GM19239 (cell line): ENCODE measurements at regions not wholly inside any gene's neighbourhood (a gene's known extent, or its start where the extent isn't known, plus 50 kb on each side); places are given as distances from the start of the nearest gene placed in this dataset.

Experiments used
- DNase-seq: peaks from one replicate; pipeline ENCODE4 v3.0.0; 2011; ENCODE audit warnings: low spot score; ENCODE audit not compliant: insufficient read length
- FAIRE-seq: peaks from 2 replicates; lab custom pipeline; 2011; peaks lifted over from hg19 to GRCh38; lab: Jason Lieb, UNC

DNA sequence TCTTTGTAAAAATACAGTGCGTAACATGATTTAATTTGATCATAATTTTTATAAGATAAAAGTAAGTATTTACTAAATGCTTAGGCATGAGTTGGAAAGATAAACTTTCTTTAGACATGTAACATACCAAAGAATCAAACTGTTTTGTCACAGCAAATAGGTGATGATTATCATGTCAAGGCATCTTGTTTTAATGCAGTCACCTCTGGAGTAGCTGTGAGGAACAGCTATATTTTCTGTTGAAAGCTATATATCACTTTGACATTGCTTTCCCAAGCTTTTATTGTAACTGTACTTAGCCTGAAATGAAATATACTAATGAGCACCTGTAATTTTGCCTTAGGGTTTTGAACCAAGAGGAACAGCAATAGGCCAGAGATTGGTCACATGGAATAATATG is 151.9 kb downstream of the TLR5 start:
- DNase-seq (no peak), FAIRE-seq (no peak)

DNA sequence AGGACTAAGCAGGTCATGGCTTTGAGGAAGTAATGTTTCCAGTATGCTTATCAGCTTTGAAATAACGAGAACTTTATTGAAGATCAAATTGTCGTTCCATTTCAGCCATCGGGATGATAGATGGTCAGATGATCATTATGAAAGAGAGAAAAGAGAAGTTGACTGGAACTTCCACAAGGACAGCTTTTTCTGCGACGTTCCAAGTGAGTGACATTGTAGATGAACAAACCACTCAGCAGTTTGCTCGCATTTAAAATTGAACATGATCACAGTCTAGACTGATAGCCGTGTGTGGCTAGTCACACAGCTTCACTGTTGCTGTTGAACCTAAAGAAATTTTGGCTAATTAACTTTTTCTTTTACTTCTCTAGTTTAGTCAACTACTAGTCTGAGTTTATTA is 151.1 kb downstream of the TLR5 start:
- FAIRE-seq (no peak), DNase-seq (no peak)

DNA sequence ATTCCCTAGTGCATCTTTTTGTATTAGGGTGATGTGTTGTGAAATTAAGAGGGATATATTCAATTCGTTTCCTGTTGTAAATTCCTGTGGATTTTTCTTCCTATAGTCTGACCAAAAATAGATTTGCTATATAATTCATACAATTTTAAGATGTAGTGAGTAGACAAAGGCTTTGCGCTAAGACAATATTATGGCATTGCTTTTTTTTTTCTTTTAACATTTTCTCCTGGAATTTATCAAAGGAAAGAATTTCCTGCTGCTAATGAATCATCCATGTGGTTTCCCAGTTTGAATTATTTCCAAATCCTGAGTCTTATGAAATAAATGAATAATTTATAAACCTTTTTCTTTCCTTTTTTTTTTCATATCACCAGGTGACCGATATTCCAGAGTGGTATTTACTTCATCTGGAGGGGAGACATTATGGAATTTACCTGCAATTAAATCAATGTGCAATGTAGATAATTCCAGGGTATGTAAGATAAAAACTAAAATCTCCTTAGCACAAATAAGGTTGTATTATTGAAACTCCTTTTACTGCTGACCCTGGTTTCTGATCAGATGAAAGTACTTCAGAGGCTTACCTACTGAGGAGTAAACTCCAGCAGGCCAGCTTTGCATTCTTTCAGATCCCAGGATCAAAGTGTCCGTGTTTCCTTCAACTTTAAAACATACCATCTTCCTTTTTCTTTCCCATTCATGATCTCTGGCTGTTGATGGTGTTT is 148.4 kb downstream of the TLR5 start:
- no peak for FAIRE-seq
- DNase-seq = no peak

DNA sequence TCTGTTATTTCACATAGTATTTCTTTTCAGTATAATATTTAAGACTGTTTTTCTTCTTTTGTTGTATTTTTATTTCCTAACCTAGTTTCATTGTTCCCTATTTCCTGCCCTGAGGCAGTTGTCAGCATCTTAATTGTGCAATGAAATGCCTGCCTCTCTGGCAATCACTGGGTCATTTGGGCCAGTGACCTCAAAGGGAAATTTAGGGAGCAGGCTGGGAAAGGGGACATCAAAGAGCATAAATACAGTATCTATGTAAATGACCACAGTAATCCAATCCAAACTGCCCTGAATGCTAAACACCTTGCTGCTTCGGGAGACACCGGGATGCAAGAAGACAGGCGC is 147.8 kb downstream of the TLR5 start:
- no peak for DNase-seq
- FAIRE-seq = no peak

DNA sequence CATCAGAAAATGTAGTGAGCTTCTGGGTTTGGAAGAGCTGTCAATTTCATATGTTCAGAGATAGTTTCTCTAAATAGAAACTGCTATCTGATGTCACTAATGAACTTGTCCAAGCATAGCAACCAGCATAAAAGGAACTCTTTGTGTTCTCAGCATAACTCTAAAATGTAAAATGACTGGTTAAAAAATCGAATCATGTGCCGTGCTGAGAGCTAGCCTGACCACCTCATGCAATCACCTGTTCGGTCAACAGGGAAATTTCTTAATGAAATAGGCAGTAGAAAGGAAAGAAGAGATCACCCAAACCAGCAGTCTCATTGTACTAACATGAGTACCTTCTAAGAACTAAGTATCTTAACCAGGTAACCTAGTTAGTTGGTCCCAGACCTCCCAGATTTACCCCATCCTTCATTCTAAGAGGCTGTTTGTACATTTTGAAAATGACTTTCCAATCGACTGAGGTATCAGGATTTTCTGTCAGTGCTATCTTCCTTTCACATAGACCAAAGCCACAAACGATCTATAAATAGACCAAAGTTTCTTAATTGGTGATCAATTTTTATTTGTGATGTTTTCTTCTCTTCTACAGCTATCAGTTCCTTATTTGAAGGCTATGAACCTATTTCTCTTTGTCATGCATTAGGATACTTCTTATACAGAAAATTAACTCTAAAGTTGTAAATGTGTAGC is 147.3 kb downstream of the TLR5 start:
- FAIRE-seq (no peak), DNase-seq (no peak)

DNA sequence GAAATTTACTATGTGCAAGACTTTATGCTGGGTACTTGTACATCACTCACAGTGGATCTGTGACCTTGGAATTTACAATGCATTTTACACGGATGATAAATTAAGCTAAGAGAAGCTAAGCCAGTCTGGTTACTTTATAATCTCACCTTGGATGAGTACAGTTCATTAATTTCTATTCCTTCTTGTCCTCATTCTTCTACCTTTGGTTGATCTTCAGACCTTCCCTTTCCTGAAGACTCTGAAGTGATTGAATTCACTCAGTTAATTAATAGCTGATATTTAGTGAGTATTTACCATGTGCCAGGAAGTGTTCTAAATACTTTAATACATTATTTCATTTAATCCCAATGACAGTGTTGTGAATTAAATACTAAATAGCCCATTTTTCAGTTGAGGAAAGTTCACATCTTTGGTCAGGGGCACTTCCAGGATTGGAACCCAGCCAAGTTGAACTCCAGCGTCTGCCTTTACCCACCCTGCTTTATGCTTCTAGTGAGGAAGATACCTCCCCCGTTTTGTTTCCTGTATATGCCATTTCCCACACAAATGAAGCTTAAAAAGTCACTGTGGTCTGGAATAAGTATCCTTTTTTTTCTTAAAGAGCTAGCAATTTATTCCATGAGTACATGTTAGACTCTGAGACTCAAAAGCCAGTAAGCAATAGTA is 146.6 kb downstream of the TLR5 start:
- no peak for FAIRE-seq

DNA sequence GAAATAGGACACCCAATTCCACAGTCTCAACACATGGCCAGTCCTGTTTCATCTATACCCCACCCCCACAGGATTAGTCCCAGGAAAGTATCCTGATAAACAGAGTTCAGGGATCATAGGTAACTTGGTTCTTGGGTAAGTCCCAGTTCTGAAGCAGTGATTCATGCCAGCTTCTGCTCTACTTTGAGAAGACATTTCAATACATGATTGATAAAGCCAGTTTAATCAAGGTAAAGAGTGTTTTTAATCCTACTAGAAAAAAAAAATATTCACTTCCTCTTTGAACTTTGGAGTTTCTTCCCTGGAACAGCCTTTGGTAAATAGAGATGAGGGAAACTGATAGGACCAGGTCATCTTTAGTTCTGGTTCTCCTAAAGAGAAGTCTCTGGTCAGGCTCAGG is 142.4 kb downstream of the TLR5 start:
- DNase-seq = no peak
- no peak for FAIRE-seq

More for the DNA sequence above, 146.6 kb downstream of the TLR5 start:
- no peak for DNase-seq

DNA sequence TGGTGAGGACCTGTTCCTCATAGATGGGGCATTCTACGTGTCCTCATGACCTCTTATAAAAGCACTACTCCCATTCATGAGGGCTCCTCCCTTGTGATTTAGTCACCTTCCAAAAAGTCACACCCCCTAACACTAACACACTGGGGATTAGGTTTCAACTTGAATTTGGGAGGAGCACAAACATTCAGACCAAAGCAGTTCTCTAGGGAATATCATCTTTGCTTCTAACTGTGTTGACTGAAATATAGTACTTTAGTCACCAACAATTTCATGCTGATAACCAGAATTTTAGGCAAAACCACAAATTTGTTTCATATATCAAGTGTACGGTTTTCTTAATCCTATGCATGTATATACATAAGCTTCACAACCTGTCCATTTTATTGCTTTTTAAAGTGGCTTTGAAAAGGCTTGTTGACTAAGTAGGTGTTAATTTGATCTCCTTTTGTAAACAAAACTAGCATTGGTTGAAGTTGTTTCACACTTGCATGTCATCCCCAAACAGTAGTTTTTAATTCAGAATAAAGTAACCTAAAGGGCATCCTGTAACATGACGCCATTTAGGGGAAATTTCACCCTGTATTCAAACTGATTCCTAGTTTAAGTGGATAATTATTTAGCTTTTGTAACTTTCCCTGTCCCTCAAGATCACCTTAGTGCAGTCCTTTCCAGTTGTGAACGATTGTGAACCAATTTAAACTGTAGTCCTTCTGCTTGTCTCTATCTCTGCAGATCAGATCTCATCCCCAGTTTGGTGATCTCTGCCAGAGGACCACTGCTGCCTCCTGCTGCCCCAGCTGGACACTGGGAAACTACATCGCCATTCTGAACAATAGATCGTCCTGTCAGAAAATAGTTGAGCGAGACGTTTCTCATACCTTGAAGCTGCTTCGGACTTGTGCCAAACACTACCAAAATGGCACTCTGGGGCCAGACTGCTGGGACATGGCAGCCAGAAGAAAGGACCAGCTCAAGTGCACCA is 141.1 kb downstream of the TLR5 start:
- no peak for DNase-seq

DNA sequence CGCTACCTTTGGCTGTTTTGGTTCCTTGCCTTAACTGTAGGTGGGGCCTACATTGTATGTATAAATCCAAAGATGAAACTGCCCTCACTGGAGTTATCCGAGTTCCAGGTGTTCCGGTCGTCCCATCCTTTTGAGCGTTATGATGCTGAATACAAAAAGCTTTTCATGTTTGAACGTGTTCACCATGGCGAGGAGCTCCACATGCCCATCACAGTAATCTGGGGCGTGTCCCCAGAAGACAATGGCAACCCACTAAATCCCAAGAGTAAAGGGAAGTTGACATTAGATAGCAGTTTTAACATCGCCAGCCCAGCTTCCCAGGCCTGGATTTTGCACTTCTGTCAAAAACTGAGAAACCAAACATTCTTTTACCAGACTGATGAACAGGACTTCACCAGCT is 139.5 kb downstream of the TLR5 start:
- FAIRE-seq = no peak
- DNase-seq = no peak

More for the DNA sequence above, 141.1 kb downstream of the TLR5 start:
- FAIRE-seq = no peak

DNA sequence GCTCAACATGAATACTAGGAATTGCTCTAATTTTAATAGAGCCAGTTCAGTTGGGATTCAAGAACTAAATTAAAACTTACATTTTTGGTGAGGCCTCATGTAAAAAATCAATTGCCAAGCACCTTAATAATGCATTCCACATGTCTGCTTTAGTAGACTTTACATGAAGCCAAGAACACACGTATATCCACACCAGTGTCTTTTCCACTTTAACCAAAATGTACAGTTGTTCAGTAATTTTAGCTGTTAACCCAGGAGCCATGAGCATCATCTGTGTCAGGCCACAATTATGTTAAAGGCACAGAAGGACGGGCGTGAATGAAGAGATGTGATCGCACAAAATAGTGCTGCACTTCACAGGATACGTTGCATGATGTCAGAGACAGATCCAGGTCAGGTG is 136.7 kb downstream of the TLR5 start:
- FAIRE-seq (no peak), DNase-seq (no peak)

DNA sequence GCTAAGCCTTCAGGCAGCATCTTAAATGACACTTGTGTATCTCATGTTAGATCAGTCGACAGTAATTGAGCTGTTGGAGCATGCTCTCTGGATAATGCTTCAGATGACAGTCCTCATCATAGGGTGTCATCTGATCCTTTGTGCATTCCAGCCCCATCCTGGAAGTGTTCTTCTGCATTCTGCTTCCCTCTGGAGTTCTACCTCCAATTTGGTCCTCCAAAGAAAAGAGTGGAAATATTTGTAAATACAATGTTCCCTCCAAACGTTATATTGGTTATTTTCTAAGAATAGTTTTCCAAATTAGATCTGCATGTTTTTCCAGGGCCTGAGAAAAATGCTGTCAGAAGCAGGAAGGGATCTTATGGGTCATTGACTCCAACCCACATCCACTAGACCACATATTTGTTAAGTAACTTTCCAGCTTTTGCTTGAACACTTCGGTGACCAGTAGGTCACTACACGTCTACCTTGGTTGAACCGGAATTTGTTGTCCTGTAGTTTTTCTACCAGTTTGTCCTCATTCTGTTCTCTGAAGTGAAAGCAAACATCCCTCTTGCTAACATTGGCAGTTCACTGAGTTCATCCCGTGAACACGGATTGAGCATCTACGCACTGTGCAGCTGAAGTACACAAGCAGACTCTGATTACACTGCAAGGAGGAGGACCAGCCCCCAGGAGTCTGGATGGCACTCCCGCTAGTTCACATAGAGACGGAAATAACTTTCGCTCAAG is 136.0 kb downstream of the TLR5 start:
- FAIRE-seq (no peak), DNase-seq (no peak)

DNA sequence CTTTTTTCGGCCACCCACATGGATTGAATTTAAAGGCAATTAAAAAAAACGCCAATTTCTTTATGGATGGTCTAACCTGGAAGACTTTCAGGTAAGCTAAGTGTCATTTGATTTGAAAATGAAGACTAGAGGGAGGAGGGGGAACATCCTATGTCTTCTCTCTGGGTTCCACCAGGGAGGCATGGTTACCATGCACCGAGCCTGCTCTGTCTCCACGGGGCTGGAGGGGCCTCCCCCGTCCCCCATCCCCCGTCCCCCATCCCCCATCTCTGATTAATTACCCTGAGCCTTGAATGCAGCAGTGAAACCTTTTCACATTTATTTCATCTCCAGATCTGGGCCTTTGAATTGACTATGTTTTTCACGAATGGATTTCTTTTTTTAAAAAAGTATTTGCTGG is 135.1 kb downstream of the TLR5 start:
- FAIRE-seq = no peak
- no peak for DNase-seq

DNA sequence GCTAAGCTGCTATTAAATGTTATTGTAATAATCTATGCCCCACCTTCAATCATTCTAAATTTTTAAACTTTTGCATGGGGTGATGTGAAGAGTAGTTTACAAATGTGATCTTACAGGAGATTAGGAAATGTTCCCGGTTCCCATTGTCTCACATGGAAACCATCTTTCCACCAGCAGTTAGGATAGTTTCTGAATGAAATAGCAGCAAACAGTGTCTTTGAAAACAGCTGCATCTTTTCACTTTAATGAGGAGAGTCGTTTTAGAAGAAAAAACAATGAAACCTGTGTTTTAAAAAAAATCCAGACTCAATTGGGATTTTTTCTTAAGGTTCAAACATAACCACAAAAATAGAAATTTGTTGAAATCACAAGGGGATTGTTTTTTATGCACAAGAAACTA is 134.2 kb downstream of the TLR5 start:
- FAIRE-seq (no peak), DNase-seq (no peak)

DNA sequence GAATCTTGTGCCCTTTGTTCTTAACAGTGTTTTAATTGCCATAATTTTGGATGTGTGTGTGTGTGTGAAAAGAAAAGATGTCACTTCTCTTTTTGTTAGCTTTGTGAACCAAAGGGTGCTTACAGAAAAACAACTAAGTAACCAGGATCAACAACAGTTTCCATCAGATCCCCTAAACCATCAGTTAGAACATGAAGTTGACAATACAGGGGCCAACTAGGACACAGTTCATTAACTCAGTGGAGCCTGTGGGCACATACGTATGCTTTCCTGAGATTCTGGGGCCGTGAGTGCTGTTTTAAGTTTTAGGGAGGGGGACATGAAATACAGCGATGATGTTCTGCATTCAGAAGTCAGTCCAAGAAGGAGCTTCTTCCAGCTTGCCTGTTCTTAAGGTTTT is 133.6 kb downstream of the TLR5 start:
- FAIRE-seq (no peak), DNase-seq (no peak)

DNA sequence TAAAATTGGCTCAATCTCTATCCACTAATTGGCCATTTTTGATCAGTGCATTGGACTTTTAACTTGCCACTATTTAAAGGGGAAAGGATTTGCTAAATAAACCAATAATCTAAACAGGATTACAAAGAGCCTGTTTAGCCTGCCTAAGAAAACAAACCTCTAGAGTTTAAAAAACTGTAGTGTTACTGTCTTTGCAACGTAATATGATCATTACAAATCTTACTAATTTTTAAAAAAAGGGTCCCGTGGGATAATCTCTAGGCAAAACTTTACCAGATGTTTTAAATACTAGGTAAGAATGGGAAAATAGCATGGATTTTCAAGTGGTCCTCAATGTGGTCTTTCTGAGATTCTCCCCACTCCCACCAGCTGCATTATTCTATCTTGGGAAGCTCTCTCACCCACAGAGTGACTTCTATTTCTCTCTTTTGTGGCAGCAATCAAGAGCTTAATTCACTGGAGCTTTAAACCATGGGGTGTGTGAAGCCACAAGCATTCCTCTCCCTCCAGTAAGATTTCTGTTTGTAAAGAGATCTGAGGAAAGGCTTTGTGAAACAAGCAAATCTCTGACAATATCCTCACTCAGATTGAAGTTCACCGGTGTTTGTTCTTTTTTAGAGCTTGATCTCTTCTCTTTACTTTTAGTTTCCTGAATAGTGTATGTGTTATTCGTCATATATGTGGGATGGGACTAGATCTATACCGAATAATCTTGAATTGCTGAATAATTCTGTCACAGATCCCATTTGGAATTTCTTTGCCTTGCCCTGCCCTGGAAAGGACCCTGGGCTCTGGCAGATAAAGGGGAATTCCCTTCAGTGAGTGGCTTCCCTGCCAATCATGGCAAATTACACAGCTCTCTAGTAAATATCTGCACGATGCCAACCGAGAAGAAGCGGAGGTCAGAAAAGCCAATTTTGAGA is 132.2 kb downstream of the TLR5 start:
- FAIRE-seq = no peak
- no peak for DNase-seq

DNA sequence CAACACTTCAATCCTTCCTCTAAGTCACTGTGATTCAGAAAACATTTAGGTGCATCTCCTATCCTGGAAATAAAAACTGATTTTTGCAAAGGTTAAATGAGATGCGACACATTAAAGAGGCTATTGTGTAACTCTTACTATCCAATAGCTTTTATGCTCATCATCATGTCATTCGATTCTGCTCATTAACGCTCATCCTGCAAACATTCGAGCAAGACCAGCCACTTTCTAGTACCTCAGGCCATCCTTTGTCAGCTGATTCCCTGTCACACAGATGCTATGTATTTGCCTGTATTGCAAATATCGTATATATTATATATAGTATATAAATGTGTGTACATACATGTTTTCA is 131.6 kb downstream of the TLR5 start:
- FAIRE-seq (no peak), DNase-seq (no peak)

DNA sequence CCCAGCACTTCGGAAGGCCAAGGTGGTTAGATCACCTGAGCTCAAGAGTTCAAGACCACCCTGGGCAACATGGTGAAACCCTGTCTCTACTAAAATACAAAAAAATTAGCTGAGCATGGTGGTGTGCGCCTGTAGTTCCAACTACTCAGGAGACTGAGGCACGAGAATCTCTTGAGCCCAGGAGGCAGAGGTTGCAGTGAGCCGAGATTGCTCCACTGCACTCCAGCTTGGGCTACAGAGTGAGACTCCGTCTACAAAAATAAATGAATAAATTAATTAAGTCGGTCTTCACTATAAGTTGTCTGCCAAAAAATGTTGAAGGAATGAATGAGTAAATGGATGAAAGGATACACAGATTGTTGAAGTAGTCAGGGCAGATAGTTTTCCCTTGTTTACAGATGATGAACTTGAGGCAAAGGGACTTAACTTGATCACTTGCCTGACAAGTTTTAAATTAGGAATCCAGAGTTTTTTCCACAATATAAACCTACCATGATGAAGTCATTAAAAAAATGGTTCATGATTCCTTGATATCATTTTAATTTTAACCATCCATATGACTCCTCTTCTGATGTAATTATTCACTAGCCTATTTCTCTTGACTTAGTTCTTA is 130.8 kb downstream of the TLR5 start:
- DNase-seq = no peak
- FAIRE-seq = no peak

DNA sequence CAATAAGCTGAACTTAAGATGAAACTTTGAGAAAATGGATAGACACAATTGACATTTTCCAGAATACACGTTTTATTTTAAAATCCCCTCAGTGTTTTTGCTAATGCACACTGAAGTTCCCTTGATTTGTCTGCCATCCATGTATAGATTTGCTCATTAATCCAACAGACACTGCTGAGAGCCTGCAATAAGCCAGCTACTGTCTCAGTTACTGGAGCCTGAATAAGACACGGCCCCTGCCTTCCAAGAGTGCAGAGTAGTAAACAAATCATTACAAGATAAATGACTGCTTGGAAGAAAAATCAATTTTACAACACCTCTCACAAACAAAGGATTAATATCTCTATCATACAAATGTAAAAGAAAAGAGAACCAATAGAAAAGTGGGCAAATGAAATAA is 130.1 kb downstream of the TLR5 start:
- no peak for FAIRE-seq
- no peak for DNase-seq
